GM13976 (cell line): ENCODE measurements at regions not wholly inside any gene's neighbourhood (a gene's known extent, or its start where the extent isn't known, plus 50 kb on each side); places are given as distances from the start of the nearest gene placed in this dataset.
"Not testable (repeated sequence)": the region's sequence is repeated elsewhere in the genome, so short reads cannot be mapped to it uniquely, and the experiment has no call there.

ENCODE experiments used
- DNase-seq: peaks from one replicate; pipeline ENCODE4 v3.0.0; 2012; ENCODE audit warnings: low spot score
- CTCF ChIP-seq: IDR thresholded peaks from 2 replicates; pipeline ENCODE4 v1.5.1; 2012; ENCODE audit warnings: borderline replicate concordance, mild to moderate bottlenecking; ENCODE audit not compliant: insufficient read depth; ENCODE audit errors: extremely low read depth, missing control alignments, control extremely low read depth
- in situ Hi-C: fragments of 300-500 bp; cut with MboI; formaldehyde crosslinking; loops from one replicate; pipeline ENCODE4 v1.12.0; 2022; ENCODE audit warnings: low sequenced_read_pairs, mixed read lengths, inconsistent platforms; ENCODE audit not compliant: unreplicated experiment

DNA sequence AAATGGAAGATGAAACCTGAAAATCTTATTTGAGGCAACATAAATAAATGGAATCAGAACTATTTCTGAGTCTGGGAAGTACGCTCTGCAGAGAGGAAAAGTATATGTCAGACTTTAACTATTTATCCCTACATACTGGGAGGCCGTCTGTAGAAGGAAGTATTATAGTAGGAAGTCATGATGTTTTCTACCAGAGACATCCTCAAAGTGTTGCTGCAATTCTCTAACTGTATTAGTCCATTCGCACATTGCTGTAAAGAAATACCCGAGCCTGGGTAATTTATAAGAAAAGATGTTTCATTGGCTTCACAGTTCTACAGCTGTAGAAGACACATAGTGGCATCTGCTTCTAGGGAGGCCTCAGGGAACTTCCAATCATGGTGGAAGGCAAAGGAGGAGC is 88.7 kb upstream of the TBL1X start:
- no peak for TF ChIP-seq CTCF
- no peak for DNase-seq
- in situ Hi-C loops: no loop called here

DNA sequence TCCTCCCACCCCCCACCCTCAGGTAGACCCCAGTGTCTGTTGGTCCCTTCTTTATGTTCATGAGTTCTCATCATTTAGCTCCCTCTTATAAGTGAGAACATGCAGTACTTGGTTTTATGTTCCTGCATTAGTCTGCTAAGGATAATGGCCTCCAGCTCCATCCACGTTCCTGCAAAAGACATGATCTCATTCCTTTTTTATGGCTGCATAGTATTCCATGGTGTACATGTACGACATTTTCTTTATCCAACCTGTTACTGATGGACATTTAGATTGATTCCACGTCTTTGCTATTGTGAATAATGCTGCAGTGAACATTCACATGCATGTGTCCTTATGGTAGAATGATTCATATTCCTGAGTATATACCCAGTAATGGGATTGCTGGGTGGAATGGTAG is 87.6 kb upstream of the TBL1X start:
- DNase-seq, in situ Hi-C loops: not testable (repeated sequence)

GRCh38 chrX:9378980-9379696 is 85.7 kb upstream of the TBL1X start:
- no peak for TF ChIP-seq CTCF
- in situ Hi-C loops: no loop called here
- no peak for DNase-seq

- in situ Hi-C loops: no loop called here
- DNase-seq: no peak
- no peak for TF ChIP-seq CTCF
Measured at GRCh38 chrX:9379697-9380551, 84.9 kb upstream of the TBL1X start.

- DNase-seq: no peak
- TF ChIP-seq CTCF: no peak
- in situ Hi-C loops: no loop called here
Measured at GRCh38 chrX:9383655-9384054, 81.2 kb upstream of the TBL1X start.

DNA sequence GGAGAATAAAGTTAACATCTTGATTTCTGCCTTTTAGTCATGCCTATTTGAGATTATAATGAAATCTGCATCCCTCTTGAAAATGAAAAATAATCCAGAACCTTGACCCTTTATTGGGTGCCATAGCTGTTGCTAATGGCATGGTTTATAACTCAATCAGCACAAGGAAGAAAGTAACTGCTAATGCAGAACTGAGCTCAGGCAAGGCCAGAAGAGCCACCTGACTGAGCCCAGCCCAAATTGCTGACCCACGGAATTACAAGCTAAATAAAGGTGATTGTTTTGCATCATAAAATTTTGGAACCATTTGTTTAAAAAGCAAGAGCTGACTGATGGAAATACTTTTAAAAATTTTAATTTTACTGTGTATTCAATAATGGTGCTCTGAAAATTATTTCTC is 76.4 kb upstream of the TBL1X start:
- DNase-seq: no peak
- in situ Hi-C loops: no loop called here
- no peak for TF ChIP-seq CTCF

DNA sequence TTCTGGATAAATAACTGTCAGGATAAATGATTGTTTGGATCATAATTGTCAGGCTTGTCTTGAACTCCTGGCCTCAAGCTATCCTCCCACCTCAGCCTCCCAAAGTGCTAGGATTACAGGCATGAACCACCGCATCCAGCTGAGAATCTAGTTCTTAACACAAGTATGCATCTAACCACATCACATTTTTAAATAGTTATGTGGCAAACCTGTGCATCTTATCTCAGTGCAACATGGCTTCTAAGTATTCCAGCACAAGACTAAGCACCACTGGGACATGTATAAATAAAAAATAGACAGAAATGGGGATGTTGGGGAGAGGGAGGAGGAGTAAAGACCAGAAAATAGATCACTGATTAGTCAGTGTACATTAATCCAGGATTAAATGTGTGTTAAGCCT is 74.7 kb upstream of the TBL1X start:
- DNase-seq: no peak
- in situ Hi-C loops: no loop called here
- no peak for TF ChIP-seq CTCF
